ENCODE measurements at regions not wholly inside any gene's neighbourhood (a gene's known extent, or its start where the extent isn't known, plus 50 kb on each side); places are given as distances from the start of the nearest gene placed in this dataset.

DNA sequence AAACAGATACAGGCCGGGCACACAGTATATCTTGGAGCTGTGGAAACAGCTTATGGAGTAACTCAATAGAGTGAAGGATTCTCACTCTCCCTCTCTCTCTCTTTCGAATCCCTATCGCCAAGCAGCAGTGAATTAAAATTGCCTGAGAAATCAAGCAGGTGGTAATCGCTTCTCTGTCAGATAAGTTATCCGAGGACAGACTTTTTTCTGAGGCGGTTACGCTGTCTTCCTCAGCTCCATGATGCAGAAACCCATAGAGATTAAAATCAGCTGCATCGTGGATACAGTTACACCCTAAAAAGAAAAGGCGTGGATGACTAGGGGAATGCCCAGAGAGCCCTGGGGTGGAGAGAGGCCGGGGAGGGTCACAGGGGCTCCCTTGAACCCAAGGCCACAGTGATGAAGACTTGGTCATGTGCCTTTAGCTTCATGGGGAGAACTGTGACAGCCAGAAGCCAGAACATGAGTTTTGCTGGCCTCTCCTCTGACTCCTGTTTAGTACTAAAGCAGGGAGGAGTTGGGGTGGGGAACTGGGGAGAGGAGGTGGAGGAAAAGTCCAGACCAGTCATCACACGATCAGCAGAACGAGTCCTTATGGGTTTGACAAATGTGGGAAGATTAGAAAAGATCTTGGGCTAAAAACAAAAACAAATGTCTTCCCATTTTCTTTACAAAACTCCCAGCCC lies 138.8 kb upstream of the JARID2 start:
- H3K9me3 Mint-ChIP-seq (ENCODE audit: unreplicated experiment), result no peaks in the 10 kb centered on the region
- Histone ChIP-seq H3K36me3 (ENCODE audit: insufficient read depth, low read length) (no peaks in the 10 kb centered on the region), H3K4me1 (ENCODE audit: insufficient read depth, low read length) (no peaks in the 10 kb centered on the region), H3K4me3 (ENCODE audit: insufficient read depth, low read depth, low read length) (no peak overlapping the region), H3K9ac (ENCODE audit: low read length) (no peak overlapping the region), H3K79me2 (ENCODE audit: insufficient read depth, low read length) (no peaks in the 10 kb centered on the region), H3K27ac (ENCODE audit: low read depth, low read length) (no peak overlapping the region), H3K9me3 (ENCODE audit: insufficient read depth, low read depth, low read length) (no peaks in the 10 kb centered on the region), H4K20me1 (ENCODE audit: insufficient read depth, low read length) (no peaks in the 10 kb centered on the region), H3K27me3 (ENCODE audit: insufficient read depth, low read length) (no peaks in the 10 kb centered on the region), H2AFZ (ENCODE audit: low read depth, low read length) (no peak overlapping the region), H3K4me2 (ENCODE audit: low read length) (no peak overlapping the region)
- DNase-seq (ENCODE audit: low read depth) (no peak), FAIRE-seq (no peak)
- no peak overlapping the region for H3K4me3 Mint-ChIP-seq (ENCODE audit: unreplicated experiment)
- no peaks in the 10 kb centered on the region for H3K36me3 Mint-ChIP-seq (ENCODE audit: low read depth, unreplicated experiment)
- no peaks in the 10 kb centered on the region for H3K4me1 Mint-ChIP-seq (ENCODE audit: low read depth, unreplicated experiment)
- H3K27ac Mint-ChIP-seq (ENCODE audit: unreplicated experiment), result no peak overlapping the region
- no peak for TF ChIP-seq EZH2 (IDR thresholded peaks at IDR 0.05; ENCODE audit: insufficient read depth, low read length)
- TF ChIP-seq CTCF (IDR thresholded peaks at IDR 0.05; ENCODE audit: insufficient read depth, low read depth, low read length), result no peak
- peaks cover 10% of the 10 kb centered on the region for H3K27me3 Mint-ChIP-seq (ENCODE audit: low read depth, unreplicated experiment)

DNA sequence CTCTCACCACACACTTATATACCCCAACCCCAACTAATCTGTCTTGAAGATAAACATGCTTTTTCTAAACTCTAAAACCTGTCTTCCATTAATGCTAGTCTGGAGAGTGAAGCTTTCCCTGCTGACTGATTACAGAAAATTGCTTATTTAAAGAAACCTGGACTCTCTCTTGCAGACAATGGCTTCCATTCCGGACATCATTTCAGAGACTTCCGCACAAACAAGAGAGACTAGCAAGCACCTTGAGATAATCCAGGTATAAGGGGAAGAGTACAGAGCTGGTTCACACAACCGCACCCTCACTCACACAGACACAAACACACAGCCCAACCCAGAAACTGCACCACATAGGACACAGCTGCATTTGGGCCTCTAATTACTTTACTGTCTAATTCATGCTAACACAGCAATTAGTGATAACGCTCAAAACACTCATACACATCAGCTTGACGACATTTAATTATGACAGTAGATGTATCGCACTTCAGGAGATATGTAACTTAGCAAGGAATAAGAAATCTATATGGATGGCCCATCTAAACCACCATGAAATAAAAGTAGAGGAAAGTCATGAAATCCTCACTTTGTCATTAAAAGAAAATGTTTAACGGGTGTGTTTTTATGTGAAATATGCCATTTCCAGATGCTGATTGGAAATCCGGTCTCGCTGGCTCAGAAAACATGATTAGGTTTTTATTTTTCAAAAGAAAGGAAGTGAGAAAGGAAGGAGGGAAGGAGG lies 138.1 kb upstream of the JARID2 start:
- Histone ChIP-seq H3K36me3 (ENCODE audit: insufficient read depth, low read length) (no peaks in the 10 kb centered on the region), H3K4me1 (ENCODE audit: insufficient read depth, low read length) (no peaks in the 10 kb centered on the region), H4K20me1 (ENCODE audit: insufficient read depth, low read length) (no peaks in the 10 kb centered on the region), H3K27ac (ENCODE audit: low read depth, low read length) (no peak overlapping the region), H3K27me3 (ENCODE audit: insufficient read depth, low read length) (no peaks in the 10 kb centered on the region), H3K4me3 (ENCODE audit: insufficient read depth, low read depth, low read length) (no peak overlapping the region), H3K9ac (ENCODE audit: low read length) (no peak overlapping the region), H3K4me2 (ENCODE audit: low read length) (no peak overlapping the region), H3K9me3 (ENCODE audit: insufficient read depth, low read depth, low read length) (no peaks in the 10 kb centered on the region), H3K79me2 (ENCODE audit: insufficient read depth, low read length) (no peaks in the 10 kb centered on the region), H2AFZ (ENCODE audit: low read depth, low read length) (no peak overlapping the region)
- Mint-ChIP-seq H3K27ac (ENCODE audit: unreplicated experiment) (no peak overlapping the region), H3K4me3 (ENCODE audit: unreplicated experiment) (no peak overlapping the region), H3K36me3 (ENCODE audit: low read depth, unreplicated experiment) (no peaks in the 10 kb centered on the region), H3K9me3 (ENCODE audit: unreplicated experiment) (no peaks in the 10 kb centered on the region), H3K4me1 (ENCODE audit: low read depth, unreplicated experiment) (no peaks in the 10 kb centered on the region), H3K27me3 (ENCODE audit: low read depth, unreplicated experiment) (peaks cover 10% of the 10 kb centered on the region)
- TF ChIP-seq EZH2 (IDR thresholded peaks at IDR 0.05; ENCODE audit: insufficient read depth, low read length) (no peak), CTCF (IDR thresholded peaks at IDR 0.05; ENCODE audit: insufficient read depth, low read depth, low read length) (no peak)
- DNase-seq (ENCODE audit: low read depth) (no peak), FAIRE-seq (no peak)

DNA sequence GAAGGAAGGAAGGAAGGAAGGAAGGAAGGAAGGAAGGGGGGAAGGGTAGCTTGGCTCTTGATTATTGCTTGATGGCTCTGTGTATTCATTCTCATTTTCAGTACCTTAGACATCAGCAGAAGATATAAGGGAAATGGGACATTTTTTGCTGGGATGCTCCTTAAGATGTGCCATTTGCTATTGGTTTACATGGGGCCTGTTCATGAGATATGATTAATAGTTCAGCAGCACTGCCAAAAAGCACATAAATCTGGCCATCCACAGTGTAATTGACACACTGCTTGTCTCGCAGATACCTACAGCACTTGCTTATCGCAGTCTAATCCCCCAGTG lies 137.5 kb upstream of the JARID2 start:
- no peak overlapping the region for H3K27ac Mint-ChIP-seq (ENCODE audit: unreplicated experiment)
- Histone ChIP-seq H3K27me3 (ENCODE audit: insufficient read depth, low read length) (no peaks in the 10 kb centered on the region), H3K4me1 (ENCODE audit: insufficient read depth, low read length) (no peaks in the 10 kb centered on the region), H3K9me3 (ENCODE audit: insufficient read depth, low read depth, low read length) (no peaks in the 10 kb centered on the region), H3K79me2 (ENCODE audit: insufficient read depth, low read length) (no peaks in the 10 kb centered on the region), H2AFZ (ENCODE audit: low read depth, low read length) (no peak overlapping the region), H3K9ac (ENCODE audit: low read length) (no peak overlapping the region), H3K36me3 (ENCODE audit: insufficient read depth, low read length) (no peaks in the 10 kb centered on the region), H4K20me1 (ENCODE audit: insufficient read depth, low read length) (no peaks in the 10 kb centered on the region), H3K4me3 (ENCODE audit: insufficient read depth, low read depth, low read length) (no peak overlapping the region), H3K27ac (ENCODE audit: low read depth, low read length) (no peak overlapping the region), H3K4me2 (ENCODE audit: low read length) (no peak overlapping the region)
- no peak overlapping the region for H3K4me3 Mint-ChIP-seq (ENCODE audit: unreplicated experiment)
- no peak for FAIRE-seq
- H3K9me3 Mint-ChIP-seq (ENCODE audit: unreplicated experiment), result no peaks in the 10 kb centered on the region
- H3K27me3 Mint-ChIP-seq (ENCODE audit: low read depth, unreplicated experiment), result peaks cover 10% of the 10 kb centered on the region
- no peaks in the 10 kb centered on the region for H3K4me1 Mint-ChIP-seq (ENCODE audit: low read depth, unreplicated experiment)
- no peaks in the 10 kb centered on the region for H3K36me3 Mint-ChIP-seq (ENCODE audit: low read depth, unreplicated experiment)
- DNase-seq (ENCODE audit: low read depth), result no peak
- TF ChIP-seq EZH2 (IDR thresholded peaks at IDR 0.05; ENCODE audit: insufficient read depth, low read length), result no peak
- TF ChIP-seq CTCF (IDR thresholded peaks at IDR 0.05; ENCODE audit: insufficient read depth, low read depth, low read length), result no peak
